GM21528 (cell line): ENCODE measurements at regions not wholly inside any gene's neighbourhood (a gene's known extent, or its start where the extent isn't known, plus 50 kb on each side); places are given as distances from the start of the nearest gene placed in this dataset.
A peak's percentile ranks its signal among the peaks of the same experiment; 100 is the strongest.
"Not testable (repeated sequence)": the region's sequence is repeated elsewhere in the genome, so short reads cannot be mapped to it uniquely, and the experiment has no call there.

Experiments
- ATAC-seq: cut with Tn5 transposase; IDR thresholded peaks from one replicate; pipeline ENCODE4 v1.9.1; 2021; ENCODE audit warnings: mild to moderate bottlenecking, moderate library complexity; ENCODE audit not compliant: unreplicated experiment, low FRiP score

DNA sequence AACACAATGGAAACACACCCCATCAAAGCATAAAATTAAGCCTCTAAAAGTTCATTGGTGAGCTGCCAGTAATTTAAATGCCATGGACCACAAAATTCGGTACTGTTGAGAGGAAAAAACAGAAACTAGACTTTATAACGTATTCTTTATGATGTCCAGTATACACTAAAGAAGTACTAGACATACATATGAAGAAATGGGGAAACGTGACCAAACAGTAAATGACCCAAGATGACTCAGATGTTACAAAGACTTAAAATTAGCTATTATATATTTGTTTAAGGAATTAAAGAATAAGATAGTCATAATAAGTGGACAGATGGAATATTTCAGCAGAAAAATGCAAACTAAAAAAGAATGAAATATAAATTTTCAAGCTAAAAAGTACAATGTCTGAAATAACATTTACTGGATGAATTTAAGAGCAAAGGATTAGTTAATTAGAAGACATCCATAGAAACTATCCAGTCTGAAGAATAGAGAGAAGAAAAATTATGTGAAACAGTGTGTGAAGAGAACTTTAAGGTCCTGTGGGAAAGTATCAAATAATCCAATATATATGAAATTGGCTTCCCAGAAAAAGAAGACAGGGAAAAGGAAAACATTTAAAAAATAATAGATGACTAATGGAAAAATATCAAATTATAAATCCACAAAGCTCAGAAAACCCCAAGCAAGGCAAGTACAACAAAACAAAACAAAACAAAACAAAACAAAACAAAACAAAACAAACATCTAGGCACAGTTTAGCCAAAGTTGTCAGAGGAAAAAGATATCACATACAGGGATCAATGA lies 69.4 kb downstream of the SAMD9 start:
- ATAC-seq: no peak

GRCh38 chr7:93047514-93048099 lies 70.2 kb downstream of the SAMD9 start:
- ATAC-seq: no peak

- ATAC-seq: no peak
Observed at GRCh38 chr7:93046641-93047040, 71.1 kb downstream of the SAMD9 start.

DNA sequence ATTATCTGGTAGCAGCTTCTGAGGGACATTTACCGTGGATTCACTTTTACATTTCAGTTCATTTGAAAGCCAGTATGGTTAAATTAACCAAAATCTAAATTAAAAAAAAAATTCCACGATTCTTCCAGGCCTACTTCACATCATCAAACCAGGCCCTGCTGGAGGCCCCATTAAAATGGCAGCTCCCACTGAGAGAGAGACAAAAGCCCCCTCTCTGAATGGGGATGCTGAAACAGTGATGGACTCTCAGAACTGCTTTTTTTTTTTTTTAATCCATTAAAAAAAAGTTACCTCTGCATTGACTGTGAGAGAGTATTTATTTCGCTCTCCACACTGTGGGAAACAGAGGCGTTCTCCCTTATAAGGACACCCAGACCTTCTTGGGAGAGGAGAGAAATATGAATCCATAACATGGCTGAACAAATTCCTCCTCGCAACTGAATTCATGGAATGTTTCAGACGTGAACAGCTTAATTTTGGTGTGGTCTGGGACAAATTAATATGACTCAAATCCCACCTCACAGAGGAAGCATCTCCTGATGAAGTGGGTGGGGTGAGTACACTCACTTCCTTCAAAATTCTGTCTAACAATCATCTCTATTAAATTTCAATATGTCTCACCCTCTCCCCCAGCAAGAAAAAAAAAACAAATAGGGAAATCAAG lies 73.5 kb downstream of the SAMD9 start:
- no peak for ATAC-seq

DNA sequence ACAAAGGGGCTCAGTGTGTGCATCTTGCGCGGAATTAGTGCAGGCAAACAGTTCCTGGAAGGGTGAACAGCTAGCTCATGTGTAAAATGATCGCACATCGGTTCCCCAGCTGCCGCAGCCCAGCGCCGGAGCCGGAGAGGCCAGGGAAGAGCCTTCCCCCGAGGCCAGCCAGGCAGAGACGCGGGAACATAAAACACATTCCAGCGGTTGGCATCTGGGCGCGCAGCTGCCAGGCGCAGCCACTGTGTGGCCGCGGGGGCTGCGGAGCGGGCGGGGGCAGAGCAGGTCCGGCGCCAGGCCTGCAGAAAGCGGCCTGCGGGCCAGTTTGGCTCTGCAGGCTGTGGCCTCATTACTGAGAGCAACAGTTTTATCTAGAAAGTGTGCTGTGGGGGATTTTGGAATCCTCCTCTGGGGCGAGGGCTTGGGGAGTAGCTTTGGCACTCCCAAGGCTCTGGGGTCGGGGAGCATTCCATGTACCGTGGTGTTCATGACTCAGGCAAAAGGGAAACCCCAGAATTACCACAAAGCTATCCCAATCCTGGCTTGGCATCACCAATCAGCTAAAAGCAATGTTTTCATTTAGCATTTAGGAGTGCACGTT lies 74.3 kb downstream of the SAMD9 start:
- ATAC-seq: no peak

DNA sequence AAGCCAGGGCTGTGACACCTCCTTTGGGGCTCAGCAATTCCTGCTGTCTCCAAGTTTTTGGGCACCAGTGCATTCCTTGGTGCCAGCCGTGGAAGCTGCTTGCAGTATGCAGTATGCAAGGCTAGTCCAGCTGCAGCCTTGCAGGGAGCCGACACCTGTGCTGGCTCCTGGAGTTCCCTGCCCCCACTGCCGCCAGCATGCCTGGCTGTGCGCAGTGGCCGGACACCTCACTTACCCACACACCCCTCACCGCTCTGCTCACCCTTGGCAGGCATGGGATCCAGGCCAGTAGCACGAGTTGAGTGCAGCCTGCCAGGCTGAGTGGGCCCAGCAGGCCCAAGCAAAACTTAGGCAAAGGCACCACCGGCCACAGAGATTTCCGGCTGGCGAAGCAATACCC lies 77.4 kb downstream of the SAMD9 start:
- no peak for ATAC-seq

GRCh38 chr7:93039786-93040185 lies 78.0 kb downstream of the SAMD9 start:
- ATAC-seq: no peak

DNA sequence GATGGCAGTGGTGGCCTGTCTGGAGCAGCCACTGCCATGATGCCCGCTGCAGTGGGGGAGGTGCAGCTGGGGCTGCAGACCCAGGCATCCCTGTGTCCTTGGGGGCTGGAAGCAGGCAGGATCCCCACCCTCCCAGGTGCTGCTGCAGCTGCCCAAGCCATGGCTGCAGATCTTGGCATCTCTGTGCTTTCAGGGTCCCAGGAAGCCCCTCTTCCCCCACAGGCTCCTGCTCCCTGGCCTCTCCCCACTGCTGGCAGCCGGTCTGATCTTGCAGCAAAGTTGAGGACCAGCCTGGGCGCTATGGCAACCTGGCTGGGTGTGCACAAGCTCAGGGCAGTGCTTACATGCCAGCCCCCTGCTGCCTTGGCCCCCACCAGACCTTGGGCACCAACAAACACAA lies 78.5 kb downstream of the SAMD9 start:
- no peak for ATAC-seq

- peak; percentile 88 for ATAC-seq
Observed at GRCh38 chr7:93036807-93037206, 81.0 kb downstream of the SAMD9 start.

DNA sequence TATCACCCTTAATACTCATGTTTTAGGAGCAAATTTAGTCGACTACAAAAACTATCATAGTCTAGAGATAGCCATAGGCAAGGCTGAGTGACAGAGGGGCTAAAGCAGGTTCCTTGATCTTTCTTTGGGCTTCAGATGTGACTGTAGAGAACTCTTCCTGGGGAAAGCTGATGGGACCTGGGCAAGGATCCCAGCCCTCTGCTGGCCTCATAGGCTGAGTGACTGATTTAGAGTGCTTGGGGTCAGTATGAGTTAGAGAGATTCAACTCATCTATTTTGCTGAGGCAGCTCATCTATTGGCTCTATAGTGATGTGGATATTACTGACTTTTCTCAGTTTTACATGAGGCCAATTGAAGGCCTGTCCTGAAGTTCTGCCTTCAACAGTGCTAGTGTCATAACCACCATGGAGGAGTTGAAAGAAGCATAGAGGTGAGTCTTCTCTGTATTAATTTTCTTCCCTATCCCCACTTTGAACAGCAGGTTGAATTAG lies 81.6 kb downstream of the SAMD9 start:
- ATAC-seq: peak; percentile 28

DNA sequence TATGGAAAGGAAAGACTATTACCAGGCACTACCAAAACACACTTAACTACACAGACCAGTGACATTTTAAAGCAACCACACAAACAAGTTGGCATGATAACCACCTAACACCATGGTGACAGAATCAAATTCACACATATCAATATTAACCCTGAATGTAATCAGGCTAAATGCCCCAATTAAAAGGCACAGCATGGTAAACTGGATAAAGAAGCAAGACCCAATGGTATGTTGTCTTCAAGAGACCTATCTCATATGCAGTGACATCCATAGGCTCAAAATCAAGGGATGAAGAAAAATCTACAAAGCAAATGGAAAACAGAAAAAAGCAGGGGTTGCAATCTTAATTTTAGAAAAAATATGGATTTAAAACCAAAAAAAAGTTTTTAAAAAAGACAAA lies 86.0 kb downstream of the SAMD9 start:
- no peak for ATAC-seq

GRCh38 chr7:93030605-93031225 lies 87.1 kb downstream of the SAMD9 start:
- no peak for ATAC-seq

GRCh38 chr7:93029056-93029455 lies 88.7 kb downstream of the SAMD9 start:
- ATAC-seq: no peak

- ATAC-seq: no peak
Observed at GRCh38 chr7:93028610-93029009, 89.2 kb downstream of the SAMD9 start.

DNA sequence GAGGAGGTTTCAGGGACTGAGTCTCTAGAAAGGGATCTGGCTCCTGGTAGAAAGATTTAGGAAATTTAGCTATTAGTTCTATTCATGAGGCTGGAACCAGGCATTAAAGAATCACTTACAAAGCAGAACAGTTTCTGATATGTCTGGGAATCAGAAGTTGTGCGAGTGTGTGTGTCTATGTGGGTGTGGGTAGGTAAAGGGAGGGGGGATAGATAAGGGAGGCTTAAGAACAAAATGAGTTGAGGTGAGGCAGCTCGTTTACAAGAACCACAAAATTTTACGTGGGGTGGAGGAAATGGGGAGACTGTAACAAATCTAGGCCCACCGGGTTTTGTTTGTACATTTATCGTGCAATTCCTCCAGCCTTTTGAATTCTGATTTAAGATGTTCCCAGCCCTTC lies 90.7 kb downstream of the SAMD9 start:
- ATAC-seq: no peak

DNA sequence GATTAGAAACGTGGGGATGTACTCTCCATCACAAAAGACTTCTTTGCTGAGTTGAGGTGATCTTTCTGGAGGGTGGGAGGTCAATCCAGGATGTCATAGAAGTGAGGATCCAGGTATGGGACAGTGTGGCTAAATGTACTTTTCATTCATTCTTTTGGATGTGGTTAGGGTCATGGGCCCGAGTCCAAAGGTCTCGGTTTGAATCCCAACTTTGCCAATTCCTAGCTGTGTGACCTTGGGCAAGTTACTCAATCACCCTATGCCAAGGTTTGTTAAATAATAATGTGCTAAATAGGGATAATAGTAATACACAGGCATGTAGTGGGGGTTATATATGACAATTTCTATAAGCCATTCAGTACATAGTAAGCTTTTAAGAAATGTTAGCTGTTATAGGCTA lies 91.4 kb downstream of the SAMD9 start:
- no peak for ATAC-seq

DNA sequence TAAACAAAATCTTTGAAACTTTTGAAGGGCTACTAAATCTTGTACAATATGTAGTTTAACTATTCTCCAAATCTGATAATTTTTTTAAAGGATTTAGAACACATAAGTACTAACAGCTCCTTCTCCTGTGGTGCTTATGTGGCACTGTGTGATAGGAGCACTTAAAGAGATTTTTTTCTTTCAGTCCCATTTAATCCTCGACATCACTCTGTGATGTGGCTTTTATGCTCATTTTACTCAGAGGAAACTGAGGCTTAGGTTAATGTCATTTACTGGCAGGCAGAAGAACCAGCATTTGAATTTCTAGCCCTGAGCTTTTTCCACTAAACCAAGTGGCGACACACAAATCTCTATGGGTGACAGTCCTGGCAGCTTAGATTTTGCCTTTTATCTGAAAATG lies 92.4 kb downstream of the SAMD9 start:
- ATAC-seq: no peak

DNA sequence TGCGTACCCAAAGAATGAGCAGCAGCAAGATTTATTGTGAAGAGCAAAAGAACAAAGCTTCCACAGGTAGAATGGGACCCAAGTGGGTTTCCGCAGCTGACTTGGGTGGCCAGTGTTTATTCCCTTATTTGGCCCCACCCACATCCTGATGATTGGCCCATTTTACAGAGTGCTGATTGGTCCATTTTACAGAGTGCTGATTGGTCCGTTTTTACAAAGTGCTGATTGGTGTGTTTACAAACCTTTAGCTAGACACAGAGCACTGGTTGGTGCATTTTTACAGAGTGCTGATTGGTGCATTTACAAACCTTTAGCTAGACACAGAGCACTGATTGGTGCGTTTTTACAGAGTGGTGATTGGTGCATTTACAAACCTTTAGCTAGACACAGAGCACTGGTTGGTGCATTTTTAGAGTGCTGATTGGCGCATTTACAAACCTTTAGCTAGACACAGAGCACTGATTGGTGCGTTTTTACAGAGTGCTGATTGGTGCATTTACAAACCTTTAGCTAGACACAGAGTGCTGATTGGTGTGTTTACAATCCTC lies 94.8 kb downstream of the SAMD9 start:
- not testable (repeated sequence) for ATAC-seq

DNA sequence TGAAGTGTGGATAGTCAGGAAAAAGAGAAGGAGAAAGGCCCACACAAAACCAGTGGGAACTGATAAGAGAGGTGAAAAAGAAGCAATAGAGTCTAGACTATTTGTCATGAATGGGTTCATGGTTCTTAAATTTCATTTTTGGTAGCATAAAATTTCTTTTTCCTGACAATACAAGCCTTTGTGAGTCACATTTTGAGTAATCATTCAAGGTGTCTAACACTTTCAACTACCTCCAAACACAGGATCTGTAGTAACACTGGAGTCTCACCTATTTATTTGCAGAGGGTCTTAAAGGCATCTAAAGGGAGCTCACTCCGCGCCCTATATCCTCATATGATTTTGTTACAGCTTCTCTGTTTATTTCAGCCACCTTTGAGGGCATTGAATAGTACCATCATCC lies 96.0 kb downstream of the SAMD9 start:
- no peak for ATAC-seq

- ATAC-seq: no peak
Observed at GRCh38 chr7:93018716-93019115, 99.1 kb downstream of the SAMD9 start.
